ENCODE measurements at regions not wholly inside any gene's neighbourhood (a gene's known extent, or its start where the extent isn't known, plus 50 kb on each side); places are given as distances from the start of the nearest gene placed in this dataset.

DNA sequence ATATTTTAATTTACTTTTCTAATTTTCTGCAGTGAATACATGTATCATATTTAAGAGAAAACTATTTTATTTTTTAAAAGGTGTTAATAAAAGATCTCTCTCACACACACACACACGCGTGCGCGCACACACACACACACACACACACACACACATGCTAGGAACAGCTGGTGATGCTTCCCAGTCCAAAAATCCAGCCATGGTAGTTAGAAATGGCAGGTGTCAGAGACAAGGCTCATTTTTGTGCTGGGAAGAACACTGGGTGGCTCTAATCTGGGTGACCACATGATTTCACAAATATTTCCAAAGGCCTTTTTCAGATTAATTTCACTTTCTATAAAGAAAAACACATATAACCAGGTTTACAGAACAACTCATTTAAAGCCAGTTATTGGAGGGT lies 104.5 kb upstream of the NCK2 start:
- Histone ChIP-seq H3K4me2 (ENCODE audit: low read length) (no peak overlapping the region), H3K79me2 (ENCODE audit: control insufficient read depth, low read length) (no peaks in the 10 kb centered on the region), H3K27me3 (ENCODE audit: control insufficient read depth, low read length) (0 out of 2 replicates have a peak, but pooled peaks cover 3% of the 10 kb centered on the region), H3K27ac (ENCODE audit: low read depth, low read length) (no peak overlapping the region), H3K4me3 (ENCODE audit: low read length) (no peak overlapping the region), H3K9me2 (replicated peaks; ENCODE audit: control insufficient read depth, low read length) (no peaks in the 10 kb centered on the region), H3K4me1 (ENCODE audit: control insufficient read depth, low read length) (no peaks in the 10 kb centered on the region), H3K36me3 (ENCODE audit: control insufficient read depth, low read length) (no peaks in the 10 kb centered on the region), H3K9me3 (ENCODE audit: control insufficient read depth, insufficient read depth, low read length) (no peaks in the 10 kb centered on the region), H3F3A (ENCODE audit: control insufficient read depth, insufficient read depth) (no peaks in the 10 kb centered on the region), H4K20me1 (ENCODE audit: control insufficient read depth, insufficient read depth, low read depth, low read length) (no peaks in the 10 kb centered on the region)
- TF ChIP-seq, protein P1, sequence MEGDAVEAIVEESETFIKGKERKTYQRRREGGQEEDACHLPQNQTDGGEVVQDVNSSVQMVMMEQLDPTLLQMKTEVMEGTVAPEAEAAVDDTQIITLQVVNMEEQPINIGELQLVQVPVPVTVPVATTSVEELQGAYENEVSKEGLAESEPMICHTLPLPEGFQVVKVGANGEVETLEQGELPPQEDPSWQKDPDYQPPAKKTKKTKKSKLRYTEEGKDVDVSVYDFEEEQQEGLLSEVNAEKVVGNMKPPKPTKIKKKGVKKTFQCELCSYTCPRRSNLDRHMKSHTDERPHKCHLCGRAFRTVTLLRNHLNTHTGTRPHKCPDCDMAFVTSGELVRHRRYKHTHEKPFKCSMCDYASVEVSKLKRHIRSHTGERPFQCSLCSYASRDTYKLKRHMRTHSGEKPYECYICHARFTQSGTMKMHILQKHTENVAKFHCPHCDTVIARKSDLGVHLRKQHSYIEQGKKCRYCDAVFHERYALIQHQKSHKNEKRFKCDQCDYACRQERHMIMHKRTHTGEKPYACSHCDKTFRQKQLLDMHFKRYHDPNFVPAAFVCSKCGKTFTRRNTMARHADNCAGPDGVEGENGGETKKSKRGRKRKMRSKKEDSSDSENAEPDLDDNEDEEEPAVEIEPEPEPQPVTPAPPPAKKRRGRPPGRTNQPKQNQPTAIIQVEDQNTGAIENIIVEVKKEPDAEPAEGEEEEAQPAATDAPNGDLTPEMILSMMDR (IDR thresholded peaks at IDR 0.05; ENCODE audit: low read depth, low read length, poor library complexity, severe bottlenecking): no peak
- TF ChIP-seq EZH2phosphoT487 (IDR thresholded peaks at IDR 0.05; ENCODE audit: borderline replicate concordance, low read length): no peak

DNA sequence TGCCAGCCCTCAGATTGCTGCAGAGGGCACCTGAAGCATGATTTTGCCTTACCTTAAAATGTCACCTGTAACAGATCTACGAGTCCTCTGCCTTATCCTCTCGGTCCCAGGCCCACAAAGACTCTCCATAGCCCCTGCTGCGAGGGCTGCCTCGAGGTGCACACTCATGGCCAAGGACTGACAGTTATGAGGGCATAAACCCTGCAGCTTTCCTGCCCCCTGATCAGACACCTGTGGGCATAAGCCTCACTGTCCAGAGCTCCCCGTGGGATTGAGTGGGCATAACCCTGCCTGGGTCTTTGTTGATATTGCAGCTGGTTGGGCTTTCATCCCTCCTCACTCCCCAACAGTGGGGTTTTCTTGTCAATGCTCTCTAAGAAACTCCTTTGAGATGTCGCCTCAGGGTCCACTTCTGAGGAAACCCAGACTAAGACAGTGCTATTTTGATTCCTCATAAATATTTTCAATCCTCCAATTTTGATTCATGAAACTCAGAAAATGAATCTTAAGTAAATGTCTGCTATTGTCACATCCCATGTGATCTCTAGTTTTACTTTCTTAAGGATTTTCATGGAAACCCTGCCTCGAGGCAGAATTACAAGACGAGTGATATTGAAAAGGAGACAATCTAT lies 108.5 kb upstream of the NCK2 start:
- TF ChIP-seq, protein P1 (IDR thresholded peaks at IDR 0.05; ENCODE audit: low read depth, low read length, poor library complexity, severe bottlenecking): no peak
- no peak for TF ChIP-seq EZH2phosphoT487 (IDR thresholded peaks at IDR 0.05; ENCODE audit: borderline replicate concordance, low read length)
- no peaks in the 10 kb centered on the region for H4K20me1 ChIP-seq (ENCODE audit: control insufficient read depth, insufficient read depth, low read depth, low read length)

DNA sequence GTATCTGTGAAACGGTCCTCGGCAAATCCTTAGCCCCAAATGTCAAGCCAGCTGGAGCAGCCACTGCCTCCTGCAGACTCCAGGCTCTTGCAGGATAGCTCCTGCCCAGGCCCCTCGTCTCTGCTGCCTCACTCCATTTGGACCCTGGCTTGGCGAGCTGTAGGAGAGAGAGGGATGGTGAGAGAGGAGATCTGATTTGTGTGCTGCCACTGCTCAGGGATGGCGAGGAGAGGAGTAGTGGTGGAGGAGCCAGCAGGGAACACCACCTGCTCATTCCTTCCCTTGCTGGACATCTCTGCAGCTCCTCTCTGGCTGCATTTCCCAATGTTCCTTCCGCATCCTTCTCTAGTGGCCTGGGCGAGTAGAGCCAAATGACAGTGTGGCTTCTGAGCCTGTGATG lies 109.1 kb upstream of the NCK2 start:
- Histone ChIP-seq H3K4me3 (ENCODE audit: low read length) (no peak overlapping the region), H3K36me3 (ENCODE audit: control insufficient read depth, low read length) (no peaks in the 10 kb centered on the region), H3K27me3 (ENCODE audit: control insufficient read depth, low read length) (0 out of 2 replicates have a peak, but pooled peaks cover 3% of the 10 kb centered on the region), H3K4me1 (ENCODE audit: control insufficient read depth, low read length) (no peaks in the 10 kb centered on the region), H3K9me2 (replicated peaks; ENCODE audit: control insufficient read depth, low read length) (no peaks in the 10 kb centered on the region), H3K79me2 (ENCODE audit: control insufficient read depth, low read length) (no peaks in the 10 kb centered on the region), H3K9me3 (ENCODE audit: control insufficient read depth, insufficient read depth, low read length) (no peaks in the 10 kb centered on the region), H3F3A (ENCODE audit: control insufficient read depth, insufficient read depth) (no peaks in the 10 kb centered on the region), H3K4me2 (ENCODE audit: low read length) (no peak overlapping the region), H4K20me1 (ENCODE audit: control insufficient read depth, insufficient read depth, low read depth, low read length) (no peaks in the 10 kb centered on the region), H3K27ac (ENCODE audit: low read depth, low read length) (no peak overlapping the region)
- TF ChIP-seq, protein P1 (IDR thresholded peaks at IDR 0.05; ENCODE audit: low read depth, low read length, poor library complexity, severe bottlenecking): no peak
- no peak for TF ChIP-seq EZH2phosphoT487 (IDR thresholded peaks at IDR 0.05; ENCODE audit: borderline replicate concordance, low read length)

More for the DNA sequence above, 108.5 kb upstream of the NCK2 start:
- Histone ChIP-seq H3F3A (ENCODE audit: control insufficient read depth, insufficient read depth) (no peaks in the 10 kb centered on the region), H3K36me3 (ENCODE audit: control insufficient read depth, low read length) (no peaks in the 10 kb centered on the region), H3K27me3 (ENCODE audit: control insufficient read depth, low read length) (0 out of 2 replicates have a peak, but pooled peaks cover 3% of the 10 kb centered on the region), H3K9me3 (ENCODE audit: control insufficient read depth, insufficient read depth, low read length) (no peaks in the 10 kb centered on the region), H3K4me3 (ENCODE audit: low read length) (no peak overlapping the region), H3K79me2 (ENCODE audit: control insufficient read depth, low read length) (no peaks in the 10 kb centered on the region), H3K27ac (ENCODE audit: low read depth, low read length) (no peak overlapping the region), H3K4me2 (ENCODE audit: low read length) (no peak overlapping the region), H3K4me1 (ENCODE audit: control insufficient read depth, low read length) (no peaks in the 10 kb centered on the region), H3K9me2 (replicated peaks; ENCODE audit: control insufficient read depth, low read length) (no peaks in the 10 kb centered on the region)

Measured in DOHH2 (cell line).